HG02642 (cell line): ENCODE measurements at regions not wholly inside any gene's neighbourhood (a gene's known extent, or its start where the extent isn't known, plus 50 kb on each side); places are given as distances from the start of the nearest gene placed in this dataset.

Source experiments
- ATAC-seq: cut with Tn5 transposase; IDR thresholded peaks from one replicate; pipeline ENCODE4 v1.9.1; 2021; ENCODE audit warnings: mild to moderate bottlenecking; ENCODE audit not compliant: unreplicated experiment, poor library complexity

- ATAC-seq: no peak
These were observed 331.1 kb downstream of the MLLT3 start for GRCh38 chr9:20291201-20291600.

- ATAC-seq: no peak
These were observed 332.0 kb downstream of the MLLT3 start for GRCh38 chr9:20290257-20290656.

GRCh38 chr9:20289423-20290010 lies 332.8 kb downstream of the MLLT3 start:
- ATAC-seq: no peak

- ATAC-seq: no peak
These were observed 335.3 kb downstream of the MLLT3 start for GRCh38 chr9:20286969-20287368.

GRCh38 chr9:20286154-20286700 lies 336.1 kb downstream of the MLLT3 start:
- ATAC-seq: no peak

- no peak for ATAC-seq
These were observed 337.6 kb downstream of the MLLT3 start for GRCh38 chr9:20284601-20285289.

GRCh38 chr9:20280330-20280729 lies 342.0 kb downstream of the MLLT3 start:
- no peak for ATAC-seq

GRCh38 chr9:20276762-20277161 lies 345.5 kb downstream of the MLLT3 start:
- ATAC-seq: no peak

- ATAC-seq: no peak
These were observed 350.6 kb downstream of the MLLT3 start for GRCh38 chr9:20271723-20272122.

- ATAC-seq: no peak
These were observed 351.2 kb downstream of the MLLT3 start for GRCh38 chr9:20271096-20271495.

GRCh38 chr9:20270161-20270560 lies 352.1 kb downstream of the MLLT3 start:
- ATAC-seq: no peak

- no peak for ATAC-seq
These were observed 352.7 kb downstream of the MLLT3 start for GRCh38 chr9:20269620-20270019.

GRCh38 chr9:20264896-20265295 lies 357.4 kb downstream of the MLLT3 start:
- no peak for ATAC-seq

- ATAC-seq: no peak
These were observed 359.7 kb downstream of the MLLT3 start for GRCh38 chr9:20262611-20263010.

- ATAC-seq: no peak
These were observed 365.9 kb downstream of the MLLT3 start for GRCh38 chr9:20256284-20256948.

GRCh38 chr9:20255052-20255451 lies 367.2 kb downstream of the MLLT3 start:
- no peak for ATAC-seq

- no peak for ATAC-seq
These were observed 368.7 kb downstream of the MLLT3 start for GRCh38 chr9:20253635-20254034.

- no peak for ATAC-seq
These were observed 369.5 kb downstream of the MLLT3 start for GRCh38 chr9:20252778-20253177.

- no peak for ATAC-seq
These were observed 371.5 kb downstream of the MLLT3 start for GRCh38 chr9:20250791-20251190.

GRCh38 chr9:20244271-20244670 lies 378.0 kb downstream of the MLLT3 start:
- ATAC-seq: no peak

GRCh38 chr9:20243841-20244240 lies 378.5 kb downstream of the MLLT3 start:
- no peak for ATAC-seq
